Body of pancreas (tissue), 4 donors: ENCODE measurements at regions not wholly inside any gene's neighbourhood (a gene's known extent, or its start where the extent isn't known, plus 50 kb on each side); places are given as distances from the start of the nearest gene placed in this dataset.

Experiments
- POLR2A ChIP-seq, 3 donors: fragments of 450-650 bp; IDR thresholded peaks; one replicate each; pipeline ENCODE4 v1.6.1; 2016; ENCODE audit warnings: antibody characterized with exemption in 3 of 3, mild to moderate bottlenecking in 2 of 3
- TF ChIP-seq, protein P1 (sequence below), 7 experiments: fragments of 450-650 bp in 4 of 7; fragments of 200-600 bp in 3 of 7; sonication (generic) in 3 of 7; IDR thresholded peaks; one replicate each; pipeline ENCODE4 v1.5.1; 2016 to 2019; ENCODE audit warnings: antibody characterized with exemption in 7 of 7

GRCh38 chr2:213231966-213232365 is 52.3 kb upstream of the SPAG16 start:
- TF ChIP-seq, protein P1, sequence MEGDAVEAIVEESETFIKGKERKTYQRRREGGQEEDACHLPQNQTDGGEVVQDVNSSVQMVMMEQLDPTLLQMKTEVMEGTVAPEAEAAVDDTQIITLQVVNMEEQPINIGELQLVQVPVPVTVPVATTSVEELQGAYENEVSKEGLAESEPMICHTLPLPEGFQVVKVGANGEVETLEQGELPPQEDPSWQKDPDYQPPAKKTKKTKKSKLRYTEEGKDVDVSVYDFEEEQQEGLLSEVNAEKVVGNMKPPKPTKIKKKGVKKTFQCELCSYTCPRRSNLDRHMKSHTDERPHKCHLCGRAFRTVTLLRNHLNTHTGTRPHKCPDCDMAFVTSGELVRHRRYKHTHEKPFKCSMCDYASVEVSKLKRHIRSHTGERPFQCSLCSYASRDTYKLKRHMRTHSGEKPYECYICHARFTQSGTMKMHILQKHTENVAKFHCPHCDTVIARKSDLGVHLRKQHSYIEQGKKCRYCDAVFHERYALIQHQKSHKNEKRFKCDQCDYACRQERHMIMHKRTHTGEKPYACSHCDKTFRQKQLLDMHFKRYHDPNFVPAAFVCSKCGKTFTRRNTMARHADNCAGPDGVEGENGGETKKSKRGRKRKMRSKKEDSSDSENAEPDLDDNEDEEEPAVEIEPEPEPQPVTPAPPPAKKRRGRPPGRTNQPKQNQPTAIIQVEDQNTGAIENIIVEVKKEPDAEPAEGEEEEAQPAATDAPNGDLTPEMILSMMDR (IDR thresholded peaks at IDR 0.05): no peak
- no peak for TF ChIP-seq POLR2A (IDR thresholded peaks at IDR 0.05)
